ENCODE measurements at regions not wholly inside any gene's neighbourhood (a gene's known extent, or its start where the extent isn't known, plus 50 kb on each side); places are given as distances from the start of the nearest gene placed in this dataset.

GRCh38 chr2:200081811-200082210, 126.4 kb downstream of the MAIP1 start:
- WGBS = 100% methylated on average over 2 of the region's 2 CpGs
- H3K27ac ChIP-seq (ENCODE audit: low read depth, low read length) = peak overlapping the region; percentile 34; the same call in 1 of the 2 replicates

GRCh38 chr2:200084036-200084435, 128.7 kb downstream of the MAIP1 start:
- H3K9ac ChIP-seq (ENCODE audit: low read depth, low read length) = no peak overlapping the region
- no peaks in the 10 kb centered on the region for H3K27me3 ChIP-seq (ENCODE audit: insufficient read depth, low read length)
- no peak overlapping the region for H3K27ac ChIP-seq (ENCODE audit: low read depth, low read length)
- H3K9me3 ChIP-seq (ENCODE audit: insufficient read depth, low read depth, low read length) = no peaks in the 10 kb centered on the region
- no peaks in the 10 kb centered on the region for H3K36me3 ChIP-seq (ENCODE audit: insufficient read depth, low read length)
- peaks cover 20% of the 10 kb centered on the region for H3K4me1 ChIP-seq (ENCODE audit: insufficient read depth, low read length)
- H3K4me3 ChIP-seq (ENCODE audit: low read length) = no peak overlapping the region

More at GRCh38 chr2:200081811-200082210, 126.4 kb downstream of the MAIP1 start:
- Histone ChIP-seq H3K4me3 (ENCODE audit: low read length) (no peak overlapping the region), H3K9me3 (ENCODE audit: insufficient read depth, low read depth, low read length) (no peaks in the 10 kb centered on the region), H3K36me3 (ENCODE audit: insufficient read depth, low read length) (no peaks in the 10 kb centered on the region), H3K27me3 (ENCODE audit: insufficient read depth, low read length) (no peaks in the 10 kb centered on the region), H3K9ac (ENCODE audit: low read depth, low read length) (no peak overlapping the region), H3K4me1 (ENCODE audit: insufficient read depth, low read length) (peaks cover 15% of the 10 kb centered on the region)

GRCh38 chr2:200086911-200087310, 131.5 kb downstream of the MAIP1 start:
- Histone ChIP-seq H3K9ac (ENCODE audit: low read depth, low read length) (no peak overlapping the region), H3K27ac (ENCODE audit: low read depth, low read length) (no peak overlapping the region), H3K9me3 (ENCODE audit: insufficient read depth, low read depth, low read length) (no peaks in the 10 kb centered on the region), H3K4me1 (ENCODE audit: insufficient read depth, low read length) (peaks cover 16% of the 10 kb centered on the region), H3K27me3 (ENCODE audit: insufficient read depth, low read length) (no peaks in the 10 kb centered on the region), H3K4me3 (ENCODE audit: low read length) (no peak overlapping the region), H3K36me3 (ENCODE audit: insufficient read depth, low read length) (no peaks in the 10 kb centered on the region)
- 93% methylated on average over 9 of the region's 9 CpGs for WGBS

- H3K9ac ChIP-seq (ENCODE audit: low read depth, low read length) = no peak overlapping the region
- H3K4me1 ChIP-seq (ENCODE audit: insufficient read depth, low read length) = peaks cover 13% of the 10 kb centered on the region; the same call in 1 of the 2 replicates
- no peaks in the 10 kb centered on the region for H3K9me3 ChIP-seq (ENCODE audit: insufficient read depth, low read depth, low read length)
- H3K27ac ChIP-seq (ENCODE audit: low read depth, low read length) = no peak overlapping the region
- no peaks in the 10 kb centered on the region for H3K27me3 ChIP-seq (ENCODE audit: insufficient read depth, low read length)
- no peak overlapping the region for H3K4me3 ChIP-seq (ENCODE audit: low read length)
- H3K36me3 ChIP-seq (ENCODE audit: insufficient read depth, low read length) = no peaks in the 10 kb centered on the region
- WGBS = 91% methylated on average over 5 of the region's 5 CpGs
Observed at GRCh38 chr2:200087451-200087850, 132.1 kb downstream of the MAIP1 start.

DNA sequence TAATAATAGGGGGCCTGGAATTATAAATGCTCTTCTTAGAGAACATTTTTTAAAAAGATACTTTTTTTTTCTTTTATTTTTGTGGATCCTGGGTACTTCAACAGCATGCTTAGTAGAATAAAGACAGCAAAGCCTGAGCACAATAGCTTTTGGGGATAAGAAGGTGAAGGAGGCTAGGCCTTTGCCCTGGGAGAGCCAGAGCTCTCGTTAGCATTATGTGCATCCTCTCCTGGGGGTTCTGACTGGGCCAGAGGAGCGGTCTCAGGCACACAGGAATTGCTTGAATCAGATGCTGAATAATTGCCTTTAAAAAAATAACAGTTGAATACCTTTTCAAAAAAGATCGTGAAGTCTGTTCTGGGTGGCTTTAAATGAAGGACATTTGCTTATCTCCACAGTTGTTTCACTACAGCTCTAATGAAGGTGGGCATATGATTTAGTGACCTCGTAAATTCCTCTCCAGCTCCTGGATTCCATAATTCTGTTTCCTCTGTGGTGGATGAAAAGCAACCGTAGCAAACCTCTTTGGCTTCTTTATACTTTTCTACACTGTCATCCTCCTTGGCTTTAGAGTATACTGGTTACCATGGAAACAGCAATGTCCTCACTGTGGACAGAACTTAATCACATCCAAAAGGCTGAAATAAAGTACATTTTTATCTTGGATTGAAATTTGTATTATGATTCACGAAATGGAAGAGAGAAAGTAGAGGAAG, 133.8 kb downstream of the MAIP1 start:
- WGBS = 73% methylated on average over 6 of the region's 6 CpGs
- H3K9me3 ChIP-seq (ENCODE audit: insufficient read depth, low read depth, low read length) = no peaks in the 10 kb centered on the region
- peaks cover 13% of the 10 kb centered on the region; the same call in 1 of the 2 replicates for H3K4me1 ChIP-seq (ENCODE audit: insufficient read depth, low read length)
- no peak overlapping the region for H3K9ac ChIP-seq (ENCODE audit: low read depth, low read length)
- no peaks in the 10 kb centered on the region for H3K27me3 ChIP-seq (ENCODE audit: insufficient read depth, low read length)
- no peaks in the 10 kb centered on the region for H3K36me3 ChIP-seq (ENCODE audit: insufficient read depth, low read length)
- H3K27ac ChIP-seq (ENCODE audit: low read depth, low read length) = no peak overlapping the region
- H3K4me3 ChIP-seq (ENCODE audit: low read length) = no peak overlapping the region

DNA sequence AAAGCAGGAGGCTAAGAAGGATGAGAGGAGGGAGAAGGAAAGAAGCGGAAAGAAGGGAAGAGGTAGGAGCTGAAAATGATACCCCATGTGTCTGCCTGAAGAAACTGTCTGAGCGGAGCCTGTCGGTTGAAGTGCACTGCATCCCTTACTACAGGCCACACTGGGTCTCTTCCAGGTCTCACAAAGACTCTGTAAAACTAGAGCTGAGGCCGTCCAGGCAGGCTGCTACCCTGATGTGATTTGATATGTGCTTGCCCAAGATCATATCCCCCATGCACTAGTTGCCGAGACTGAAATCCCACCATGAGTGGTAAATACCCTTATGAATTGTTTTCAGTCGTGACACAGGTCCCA, 134.4 kb downstream of the MAIP1 start:
- Histone ChIP-seq H3K27me3 (ENCODE audit: insufficient read depth, low read length) (no peaks in the 10 kb centered on the region), H3K9me3 (ENCODE audit: insufficient read depth, low read depth, low read length) (no peaks in the 10 kb centered on the region), H3K4me1 (ENCODE audit: insufficient read depth, low read length) (peaks cover 13% of the 10 kb centered on the region; the same call in 1 of the 2 replicates), H3K27ac (ENCODE audit: low read depth, low read length) (no peak overlapping the region), H3K36me3 (ENCODE audit: insufficient read depth, low read length) (no peaks in the 10 kb centered on the region), H3K4me3 (ENCODE audit: low read length) (no peak overlapping the region), H3K9ac (ENCODE audit: low read depth, low read length) (no peak overlapping the region)
- 68% methylated on average over 6 of the region's 6 CpGs for WGBS

GRCh38 chr2:200090683-200091082, 135.3 kb downstream of the MAIP1 start:
- WGBS = 88% methylated on average over 6 of the region's 6 CpGs
- Histone ChIP-seq H3K9me3 (ENCODE audit: insufficient read depth, low read depth, low read length) (no peaks in the 10 kb centered on the region), H3K9ac (ENCODE audit: low read depth, low read length) (no peak overlapping the region), H3K4me1 (ENCODE audit: insufficient read depth, low read length) (peaks cover 13% of the 10 kb centered on the region; the same call in 1 of the 2 replicates), H3K4me3 (ENCODE audit: low read length) (no peak overlapping the region), H3K27ac (ENCODE audit: low read depth, low read length) (no peak overlapping the region), H3K27me3 (ENCODE audit: insufficient read depth, low read length) (no peaks in the 10 kb centered on the region), H3K36me3 (ENCODE audit: insufficient read depth, low read length) (no peaks in the 10 kb centered on the region)

GRCh38 chr2:200091126-200091525, 135.7 kb downstream of the MAIP1 start:
- H3K9ac ChIP-seq (ENCODE audit: low read depth, low read length) = no peak overlapping the region
- no peak overlapping the region for H3K27ac ChIP-seq (ENCODE audit: low read depth, low read length)
- no peaks in the 10 kb centered on the region for H3K9me3 ChIP-seq (ENCODE audit: insufficient read depth, low read depth, low read length)
- no peak overlapping the region for H3K4me3 ChIP-seq (ENCODE audit: low read length)
- WGBS = 86% methylated on average over 1 of the region's 2 CpGs
- H3K4me1 ChIP-seq (ENCODE audit: insufficient read depth, low read length) = peaks cover 13% of the 10 kb centered on the region; the same call in 1 of the 2 replicates
- no peaks in the 10 kb centered on the region for H3K27me3 ChIP-seq (ENCODE audit: insufficient read depth, low read length)
- H3K36me3 ChIP-seq (ENCODE audit: insufficient read depth, low read length) = no peaks in the 10 kb centered on the region

DNA sequence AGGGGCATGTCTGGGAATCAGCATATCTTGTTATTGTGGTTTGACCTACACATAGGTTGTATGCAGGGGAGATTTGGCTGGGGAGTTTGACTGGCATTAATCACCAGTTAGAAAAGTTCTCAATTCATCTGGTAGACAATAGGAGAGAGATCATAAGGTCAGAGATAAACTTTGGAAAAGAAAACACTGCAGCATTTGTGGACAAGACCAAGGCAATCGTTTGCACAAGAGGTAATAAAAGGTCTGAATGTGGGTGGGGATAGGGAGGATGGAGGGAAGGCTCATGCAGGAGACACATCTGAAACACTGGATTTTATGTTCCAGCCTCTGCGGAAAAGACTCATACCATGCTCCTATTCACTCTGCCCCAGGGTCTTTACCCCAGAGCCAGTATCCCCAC, 136.9 kb downstream of the MAIP1 start:
- WGBS = 89% methylated on average over 2 of the region's 2 CpGs
- H3K36me3 ChIP-seq (ENCODE audit: insufficient read depth, low read length) = no peaks in the 10 kb centered on the region

DNA sequence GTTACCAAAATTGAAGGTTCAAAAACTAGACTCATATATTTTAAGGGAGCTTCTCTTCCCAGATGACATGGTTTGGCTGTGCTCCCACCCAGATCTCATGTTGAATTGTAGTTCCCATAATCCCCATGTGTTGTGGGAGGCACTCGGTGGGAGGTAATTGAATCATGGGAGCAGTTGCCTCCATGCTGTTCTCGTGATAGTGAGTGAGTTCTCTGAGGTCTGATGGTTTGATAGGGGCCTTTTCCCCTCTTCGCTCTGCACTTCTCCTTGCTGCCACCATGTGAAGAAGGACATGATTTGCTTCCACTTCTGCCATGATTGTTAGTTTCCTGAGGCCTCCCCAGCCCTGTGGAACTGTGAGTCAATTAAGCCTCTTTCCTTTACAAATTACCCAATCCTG, 140.1 kb downstream of the MAIP1 start:
- Histone ChIP-seq H3K9ac (ENCODE audit: low read depth, low read length) (no peak overlapping the region), H3K4me1 (ENCODE audit: insufficient read depth, low read length) (no peaks in the 10 kb centered on the region), H3K4me3 (ENCODE audit: low read length) (no peak overlapping the region), H3K9me3 (ENCODE audit: insufficient read depth, low read depth, low read length) (no peaks in the 10 kb centered on the region), H3K36me3 (ENCODE audit: insufficient read depth, low read length) (no peaks in the 10 kb centered on the region), H3K27ac (ENCODE audit: low read depth, low read length) (no peak overlapping the region), H3K27me3 (ENCODE audit: insufficient read depth, low read length) (no peaks in the 10 kb centered on the region)
- WGBS = 93% methylated on average over 3 of the region's 3 CpGs

More for the DNA sequence above, 136.9 kb downstream of the MAIP1 start:
- Histone ChIP-seq H3K4me1 (ENCODE audit: insufficient read depth, low read length) (peaks cover 13% of the 10 kb centered on the region; the same call in 1 of the 2 replicates), H3K4me3 (ENCODE audit: low read length) (no peak overlapping the region), H3K9me3 (ENCODE audit: insufficient read depth, low read depth, low read length) (no peaks in the 10 kb centered on the region), H3K27ac (ENCODE audit: low read depth, low read length) (no peak overlapping the region), H3K9ac (ENCODE audit: low read depth, low read length) (no peak overlapping the region), H3K27me3 (ENCODE audit: insufficient read depth, low read length) (no peaks in the 10 kb centered on the region)

- WGBS = 100% methylated on average over 1 of the region's 1 CpG
- Histone ChIP-seq H3K4me3 (ENCODE audit: low read length) (no peak overlapping the region), H3K9ac (ENCODE audit: low read depth, low read length) (no peak overlapping the region), H3K27ac (ENCODE audit: low read depth, low read length) (no peak overlapping the region), H3K27me3 (ENCODE audit: insufficient read depth, low read length) (no peaks in the 10 kb centered on the region), H3K4me1 (ENCODE audit: insufficient read depth, low read length) (0 out of 2 replicates have a peak, but pooled peaks cover 4% of the 10 kb centered on the region), H3K9me3 (ENCODE audit: insufficient read depth, low read depth, low read length) (no peaks in the 10 kb centered on the region), H3K36me3 (ENCODE audit: insufficient read depth, low read length) (no peaks in the 10 kb centered on the region)
Observed at GRCh38 chr2:200099256-200099655, 143.9 kb downstream of the MAIP1 start.

DNA sequence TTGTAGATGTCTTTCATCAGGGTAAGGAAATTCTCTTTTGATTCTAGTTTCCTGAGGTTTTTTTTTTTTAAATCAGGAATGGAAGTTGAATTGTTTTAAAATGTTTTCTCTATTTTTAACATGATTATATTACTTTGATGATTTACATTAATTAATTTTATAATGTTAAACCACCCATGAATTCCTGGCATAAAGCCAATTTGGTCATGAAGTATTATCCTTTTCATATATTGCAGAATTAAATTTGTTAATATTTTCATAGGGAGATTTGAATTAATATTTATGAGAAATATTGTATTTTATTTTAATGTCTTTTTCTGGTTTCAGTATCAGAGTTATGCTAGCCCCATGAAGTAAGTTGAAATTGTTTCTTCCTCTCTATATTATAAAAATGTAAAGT, 144.6 kb downstream of the MAIP1 start:
- H3K27ac ChIP-seq (ENCODE audit: low read depth, low read length) = no peak overlapping the region
- 0 out of 2 replicates have a peak, but pooled peaks cover 4% of the 10 kb centered on the region for H3K4me1 ChIP-seq (ENCODE audit: insufficient read depth, low read length)
- H3K9ac ChIP-seq (ENCODE audit: low read depth, low read length) = no peak overlapping the region
- H3K27me3 ChIP-seq (ENCODE audit: insufficient read depth, low read length) = no peaks in the 10 kb centered on the region
- no peaks in the 10 kb centered on the region for H3K9me3 ChIP-seq (ENCODE audit: insufficient read depth, low read depth, low read length)
- H3K4me3 ChIP-seq (ENCODE audit: low read length) = no peak overlapping the region
- H3K36me3 ChIP-seq (ENCODE audit: insufficient read depth, low read length) = no peaks in the 10 kb centered on the region

Data from HUES64 (cell line).